ENCODE measurements at regions not wholly inside any gene's neighbourhood (a gene's known extent, or its start where the extent isn't known, plus 50 kb on each side); places are given as distances from the start of the nearest gene placed in this dataset.

- Histone ChIP-seq H3K4me1 (ENCODE audit: control insufficient read depth, insufficient read depth, low read length) (no peaks in the 10 kb centered on the region), H3K27ac (ENCODE audit: low read length) (no peak overlapping the region), H3K4me3 (ENCODE audit: low read length) (no peak overlapping the region), H3K27me3 (ENCODE audit: control insufficient read depth, insufficient read depth, low read length) (no peaks in the 10 kb centered on the region), H3K9me3 (ENCODE audit: control insufficient read depth, low read depth, low read length) (no peaks in the 10 kb centered on the region), H3K36me3 (ENCODE audit: control insufficient read depth, insufficient read depth, low read length) (no peaks in the 10 kb centered on the region)
- no CpG with 5 or more reads among the region's 3 CpGs for WGBS (ENCODE audit: insufficient coverage, low lambda C conversion rate)
- DNase-seq: no peak
Measured at GRCh38 chr14:22012452-22012851, 338.8 kb upstream of the OR4E1 start.

GRCh38 chr14:22011253-22011642 lies 337.6 kb upstream of the OR4E1 start:
- no peaks in the 10 kb centered on the region for H3K27me3 ChIP-seq (ENCODE audit: control insufficient read depth, insufficient read depth, low read length)
- H3K9me3 ChIP-seq (ENCODE audit: control insufficient read depth, low read depth, low read length): no peaks in the 10 kb centered on the region
- no peak overlapping the region for H3K27ac ChIP-seq (ENCODE audit: low read length)
- no peak for DNase-seq
- no peaks in the 10 kb centered on the region for H3K36me3 ChIP-seq (ENCODE audit: control insufficient read depth, insufficient read depth, low read length)
- H3K4me1 ChIP-seq (ENCODE audit: control insufficient read depth, insufficient read depth, low read length): no peaks in the 10 kb centered on the region
- H3K4me3 ChIP-seq (ENCODE audit: low read length): no peak overlapping the region
- no CpG with 5 or more reads among the region's 2 CpGs for whole genome bisulfite sequencing (ENCODE audit: insufficient coverage, low lambda C conversion rate)

GRCh38 chr14:22010545-22011252 lies 337.1 kb upstream of the OR4E1 start:
- H3K27ac ChIP-seq (ENCODE audit: low read length): no peak overlapping the region

GRCh38 chr14:22008766-22009165 lies 335.1 kb upstream of the OR4E1 start:
- Histone ChIP-seq H3K27ac (ENCODE audit: low read length) (no peak overlapping the region), H3K9me3 (ENCODE audit: control insufficient read depth, low read depth, low read length) (no peaks in the 10 kb centered on the region), H3K4me1 (ENCODE audit: control insufficient read depth, insufficient read depth, low read length) (no peaks in the 10 kb centered on the region), H3K27me3 (ENCODE audit: control insufficient read depth, insufficient read depth, low read length) (no peaks in the 10 kb centered on the region), H3K36me3 (ENCODE audit: control insufficient read depth, insufficient read depth, low read length) (no peaks in the 10 kb centered on the region), H3K4me3 (ENCODE audit: low read length) (no peak overlapping the region)
- no peak for DNase-seq
- WGBS (ENCODE audit: insufficient coverage, low lambda C conversion rate): no CpG with 5 or more reads among the region's 1 CpG

More at GRCh38 chr14:22010545-22011252, 337.1 kb upstream of the OR4E1 start:
- Histone ChIP-seq H3K36me3 (ENCODE audit: control insufficient read depth, insufficient read depth, low read length) (no peaks in the 10 kb centered on the region), H3K4me3 (ENCODE audit: low read length) (no peak overlapping the region), H3K4me1 (ENCODE audit: control insufficient read depth, insufficient read depth, low read length) (no peaks in the 10 kb centered on the region), H3K9me3 (ENCODE audit: control insufficient read depth, low read depth, low read length) (no peaks in the 10 kb centered on the region), H3K27me3 (ENCODE audit: control insufficient read depth, insufficient read depth, low read length) (no peaks in the 10 kb centered on the region)
- no peak for DNase-seq
- no CpG with 5 or more reads among the region's 2 CpGs for WGBS (ENCODE audit: insufficient coverage, low lambda C conversion rate)

GRCh38 chr14:22007784-22008412 lies 334.3 kb upstream of the OR4E1 start:
- Histone ChIP-seq H3K27me3 (ENCODE audit: control insufficient read depth, insufficient read depth, low read length) (no peaks in the 10 kb centered on the region), H3K27ac (ENCODE audit: low read length) (no peak overlapping the region), H3K36me3 (ENCODE audit: control insufficient read depth, insufficient read depth, low read length) (no peaks in the 10 kb centered on the region), H3K9me3 (ENCODE audit: control insufficient read depth, low read depth, low read length) (no peaks in the 10 kb centered on the region), H3K4me3 (ENCODE audit: low read length) (no peak overlapping the region), H3K4me1 (ENCODE audit: control insufficient read depth, insufficient read depth, low read length) (no peaks in the 10 kb centered on the region)
- no peak for DNase-seq
- WGBS (ENCODE audit: insufficient coverage, low lambda C conversion rate): 80% methylated on average over 2 of the region's 6 CpGs

- WGBS (ENCODE audit: insufficient coverage, low lambda C conversion rate): 100% methylated on average over 1 of the region's 3 CpGs
- DNase-seq: no peak
- Histone ChIP-seq H3K27me3 (ENCODE audit: control insufficient read depth, insufficient read depth, low read length) (no peaks in the 10 kb centered on the region), H3K27ac (ENCODE audit: low read length) (no peak overlapping the region), H3K36me3 (ENCODE audit: control insufficient read depth, insufficient read depth, low read length) (no peaks in the 10 kb centered on the region), H3K4me1 (ENCODE audit: control insufficient read depth, insufficient read depth, low read length) (no peaks in the 10 kb centered on the region), H3K9me3 (ENCODE audit: control insufficient read depth, low read depth, low read length) (no peaks in the 10 kb centered on the region), H3K4me3 (ENCODE audit: low read length) (no peak overlapping the region)
Measured at GRCh38 chr14:22007363-22007762, 333.7 kb upstream of the OR4E1 start.

GRCh38 chr14:22003461-22003860 lies 329.8 kb upstream of the OR4E1 start:
- WGBS (ENCODE audit: insufficient coverage, low lambda C conversion rate): no CpG with 5 or more reads among the region's 9 CpGs
- H3K27me3 ChIP-seq (ENCODE audit: control insufficient read depth, insufficient read depth, low read length): no peaks in the 10 kb centered on the region
- no peaks in the 10 kb centered on the region for H3K36me3 ChIP-seq (ENCODE audit: control insufficient read depth, insufficient read depth, low read length)
- no peaks in the 10 kb centered on the region for H3K4me1 ChIP-seq (ENCODE audit: control insufficient read depth, insufficient read depth, low read length)
- H3K9me3 ChIP-seq (ENCODE audit: control insufficient read depth, low read depth, low read length): no peaks in the 10 kb centered on the region
- DNase-seq: no peak
- H3K4me3 ChIP-seq (ENCODE audit: low read length): no peak overlapping the region
- no peak overlapping the region for H3K27ac ChIP-seq (ENCODE audit: low read length)

- no peaks in the 10 kb centered on the region for H3K9me3 ChIP-seq (ENCODE audit: control insufficient read depth, low read depth, low read length)
- H3K27ac ChIP-seq (ENCODE audit: low read length): no peak overlapping the region
- WGBS (ENCODE audit: insufficient coverage, low lambda C conversion rate): 50% methylated on average over 3 of the region's 10 CpGs
- no peak for DNase-seq
- no peaks in the 10 kb centered on the region for H3K27me3 ChIP-seq (ENCODE audit: control insufficient read depth, insufficient read depth, low read length)
- no peaks in the 10 kb centered on the region for H3K4me1 ChIP-seq (ENCODE audit: control insufficient read depth, insufficient read depth, low read length)
- no peaks in the 10 kb centered on the region for H3K36me3 ChIP-seq (ENCODE audit: control insufficient read depth, insufficient read depth, low read length)
- no peak overlapping the region for H3K4me3 ChIP-seq (ENCODE audit: low read length)
Measured at GRCh38 chr14:22002860-22003284, 329.3 kb upstream of the OR4E1 start.

GRCh38 chr14:21999402-21999801 lies 325.8 kb upstream of the OR4E1 start:
- no peaks in the 10 kb centered on the region for H3K36me3 ChIP-seq (ENCODE audit: control insufficient read depth, insufficient read depth, low read length)
- no peak overlapping the region for H3K4me3 ChIP-seq (ENCODE audit: low read length)
- no peak overlapping the region for H3K27ac ChIP-seq (ENCODE audit: low read length)
- H3K9me3 ChIP-seq (ENCODE audit: control insufficient read depth, low read depth, low read length): no peaks in the 10 kb centered on the region
- DNase-seq: no peak
- H3K27me3 ChIP-seq (ENCODE audit: control insufficient read depth, insufficient read depth, low read length): no peaks in the 10 kb centered on the region
- no peaks in the 10 kb centered on the region for H3K4me1 ChIP-seq (ENCODE audit: control insufficient read depth, insufficient read depth, low read length)
- WGBS (ENCODE audit: insufficient coverage, low lambda C conversion rate): no CpG with 5 or more reads among the region's 2 CpGs

- 60% methylated on average over 1 of the region's 3 CpGs for WGBS (ENCODE audit: insufficient coverage, low lambda C conversion rate)
- no peak for DNase-seq
- Histone ChIP-seq H3K27me3 (ENCODE audit: control insufficient read depth, insufficient read depth, low read length) (no peaks in the 10 kb centered on the region), H3K9me3 (ENCODE audit: control insufficient read depth, low read depth, low read length) (no peaks in the 10 kb centered on the region), H3K4me1 (ENCODE audit: control insufficient read depth, insufficient read depth, low read length) (no peaks in the 10 kb centered on the region), H3K4me3 (ENCODE audit: low read length) (no peak overlapping the region), H3K36me3 (ENCODE audit: control insufficient read depth, insufficient read depth, low read length) (no peaks in the 10 kb centered on the region), H3K27ac (ENCODE audit: low read length) (no peak overlapping the region)
Measured at GRCh38 chr14:21997300-21997699, 323.7 kb upstream of the OR4E1 start.

- Histone ChIP-seq H3K27me3 (ENCODE audit: control insufficient read depth, insufficient read depth, low read length) (no peaks in the 10 kb centered on the region), H3K4me1 (ENCODE audit: control insufficient read depth, insufficient read depth, low read length) (no peaks in the 10 kb centered on the region), H3K4me3 (ENCODE audit: low read length) (no peak overlapping the region), H3K9me3 (ENCODE audit: control insufficient read depth, low read depth, low read length) (no peaks in the 10 kb centered on the region), H3K27ac (ENCODE audit: low read length) (no peak overlapping the region), H3K36me3 (ENCODE audit: control insufficient read depth, insufficient read depth, low read length) (no peaks in the 10 kb centered on the region)
- DNase-seq: no peak
Measured at GRCh38 chr14:21995332-21995731, 321.7 kb upstream of the OR4E1 start.
